ENCODE measurements at regions not wholly inside any gene's neighbourhood (a gene's known extent, or its start where the extent isn't known, plus 50 kb on each side); places are given as distances from the start of the nearest gene placed in this dataset.

- peak; percentile 35 for DNase-seq
Observed at GRCh38 chr21:28749536-28749935, 243.1 kb downstream of the LTN1 start.

- DNase-seq: no peak
Observed at GRCh38 chr21:28747464-28747863, 245.2 kb downstream of the LTN1 start.

- DNase-seq: no peak
Observed at GRCh38 chr21:28746166-28746565, 246.5 kb downstream of the LTN1 start.

- peak; percentile 58 for DNase-seq
Observed at GRCh38 chr21:28745131-28746016, 247.3 kb downstream of the LTN1 start.

- no peak for DNase-seq
Observed at GRCh38 chr21:28743723-28744122, 249.0 kb downstream of the LTN1 start.

GRCh38 chr21:28742527-28742926, 250.2 kb downstream of the LTN1 start:
- no peak for DNase-seq

- no peak for DNase-seq
Observed at GRCh38 chr21:28740125-28740524, 252.6 kb downstream of the LTN1 start.

- DNase-seq: no peak
Observed at GRCh38 chr21:28738882-28739281, 253.8 kb downstream of the LTN1 start.

GRCh38 chr21:28738420-28738704, 254.3 kb downstream of the LTN1 start:
- DNase-seq: no peak

- DNase-seq: no peak
Observed at GRCh38 chr21:28737674-28738419, 254.8 kb downstream of the LTN1 start.

- no peak for DNase-seq
Observed at GRCh38 chr21:28734522-28735175, 258.0 kb downstream of the LTN1 start.

GRCh38 chr21:28731700-28732321, 260.9 kb downstream of the LTN1 start:
- DNase-seq: no peak

- no peak for DNase-seq
Observed at GRCh38 chr21:28729887-28730286, 262.8 kb downstream of the LTN1 start.

GRCh38 chr21:28727809-28728208, 264.9 kb downstream of the LTN1 start:
- DNase-seq: no peak

- no peak for DNase-seq
Observed at GRCh38 chr21:28725396-28725795, 267.3 kb downstream of the LTN1 start.

GRCh38 chr21:28723646-28724045, 269.0 kb downstream of the LTN1 start:
- no peak for DNase-seq

- DNase-seq: no peak
Observed at GRCh38 chr21:28719723-28720122, 273.0 kb downstream of the LTN1 start.

- no peak for DNase-seq
Observed at GRCh38 chr21:28714777-28715464, 277.8 kb downstream of the LTN1 start.

GRCh38 chr21:28712411-28712810, 280.3 kb downstream of the LTN1 start:
- DNase-seq: no peak

GRCh38 chr21:28705616-28706015, 287.1 kb downstream of the LTN1 start:
- no peak for DNase-seq

GRCh38 chr21:28704746-28705145, 287.9 kb downstream of the LTN1 start:
- no peak for DNase-seq

GRCh38 chr21:28703861-28704260, 288.8 kb downstream of the LTN1 start:
- DNase-seq: no peak

Measured in NCI-H524 treated with DMSO at 0.1 percent for 48 hours (cell line).